Right ventricle myocardium superior (tissue), 1 donor: ENCODE measurements at regions not wholly inside any gene's neighbourhood (a gene's known extent, or its start where the extent isn't known, plus 50 kb on each side); places are given as distances from the start of the nearest gene placed in this dataset.
A peak's percentile ranks its signal among the peaks of the same experiment; 100 is the strongest.
"Not testable (repeated sequence)": the region's sequence is repeated elsewhere in the genome, so short reads cannot be mapped to it uniquely, and the experiment has no call there.

ENCODE experiments used
- ATAC-seq: fragments of 200-7000 bp; cut with Tn5 transposase; one replicate; pipeline ENCODE4 v1.9.1; 2020; ENCODE audit warnings: mild to moderate bottlenecking; ENCODE audit not compliant: poor library complexity
- DNase-seq: peaks from one replicate; pipeline ENCODE4 v3.0.0-alpha.2; 2020
- intact Hi-C: fragments of 100-400 bp; cut with DNase I; formaldehyde crosslinking; loops from one replicate; pipeline ENCODE4 v1.11.2; 2022
- donor health status: DM: no; HTN: yes; CAD: no; lungs with severe emphysema.

- intact Hi-C loops, result no loop called here
- DNase-seq (no peak), ATAC-seq (no peak)
Measured at GRCh38 chr11:72525466-72525865, 91.1 kb upstream of the CLPB start.

GRCh38 chr11:72524711-72525110, 90.4 kb upstream of the CLPB start:
- intact Hi-C loops, result no loop called here
- ATAC-seq, result no peak

GRCh38 chr11:72523991-72524390, 89.7 kb upstream of the CLPB start:
- intact Hi-C loops, result no loop called here
- ATAC-seq, result no peak
- no peak for DNase-seq

More at GRCh38 chr11:72524711-72525110, 90.4 kb upstream of the CLPB start:
- no peak for DNase-seq

DNA sequence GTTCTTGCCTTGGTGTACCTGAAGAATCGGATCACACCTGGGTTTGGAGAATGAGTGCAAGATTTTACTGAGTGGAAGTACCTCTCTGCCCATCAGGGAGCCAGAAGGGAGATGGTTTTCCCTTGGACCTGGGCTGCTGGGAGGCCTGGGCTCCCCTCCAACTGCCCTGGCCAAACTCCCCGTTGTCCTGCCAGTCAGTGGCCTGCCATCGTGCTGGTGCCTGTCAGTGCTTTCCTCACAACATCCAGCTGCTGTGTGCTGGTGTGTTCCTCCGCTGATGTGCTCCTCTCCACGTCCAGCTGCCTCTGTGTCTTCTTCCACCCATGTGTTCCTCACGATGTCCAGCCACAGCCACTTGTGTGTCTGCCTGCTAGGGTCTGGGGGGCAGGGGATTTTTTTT, 87.9 kb upstream of the CLPB start:
- intact Hi-C loops, result no loop called here
- ATAC-seq (peak; percentile 79), DNase-seq (peak; percentile 50)

DNA sequence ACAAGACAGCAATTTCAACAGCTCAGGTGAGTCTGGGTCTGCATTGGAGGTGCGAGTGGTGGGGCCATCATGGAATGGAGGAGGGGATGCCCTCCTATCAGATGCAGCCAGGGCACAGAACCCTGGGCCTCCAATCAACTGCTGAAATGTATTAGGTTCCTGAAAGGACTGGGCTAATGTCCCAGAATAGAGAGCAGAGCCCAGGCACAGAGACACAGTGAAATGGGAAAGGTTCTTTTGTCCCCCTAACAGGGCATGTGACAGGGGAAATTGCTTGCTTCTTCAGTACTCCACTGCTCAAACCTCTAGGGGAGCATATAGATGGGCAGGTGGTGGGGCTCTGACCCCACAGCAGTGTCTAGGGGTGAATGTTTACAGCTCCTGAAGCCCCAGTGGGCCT, 87.3 kb upstream of the CLPB start:
- ATAC-seq, result no peak
- DNase-seq, result no peak
- intact Hi-C loops, result no loop called here

DNA sequence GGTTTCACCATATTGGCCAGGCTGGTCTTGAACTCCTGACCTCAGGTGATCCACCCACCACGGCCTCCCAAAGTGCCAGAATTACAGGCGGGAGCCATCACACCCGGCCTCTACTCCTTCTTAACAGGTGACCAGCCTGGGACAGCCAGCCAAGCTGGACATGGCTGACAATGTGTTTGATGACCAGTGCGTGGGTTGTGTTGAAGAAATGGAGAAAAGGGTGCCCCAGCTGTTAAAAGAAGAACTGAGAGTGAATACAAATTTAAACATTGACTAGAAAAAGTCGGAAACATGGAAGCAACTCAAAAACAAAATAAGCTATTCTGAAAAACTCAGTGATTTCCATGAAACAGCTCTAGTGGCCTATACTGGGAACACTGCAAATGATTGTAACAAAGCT, 86.5 kb upstream of the CLPB start:
- intact Hi-C loops, result no loop called here
- no peak for ATAC-seq
- no peak for DNase-seq

DNA sequence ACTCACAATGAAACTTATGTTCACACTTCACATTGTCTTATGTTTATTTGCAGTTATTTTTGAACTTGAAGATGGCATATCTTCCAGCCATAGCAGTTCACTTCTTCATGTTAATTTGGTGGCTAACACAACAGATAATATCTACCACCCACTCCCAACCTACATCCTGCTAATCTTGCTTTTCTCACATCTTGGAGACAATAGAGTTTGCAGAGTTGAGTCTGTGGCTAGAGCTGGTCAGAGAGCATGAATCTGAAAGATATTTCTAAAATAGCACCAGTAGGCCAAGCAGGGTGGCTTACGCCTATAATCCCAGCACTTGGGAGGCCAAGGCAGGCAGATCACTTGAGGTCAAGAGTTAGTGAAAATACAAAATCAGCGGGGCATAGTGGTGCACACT, 85.6 kb upstream of the CLPB start:
- DNase-seq, intact Hi-C loops, ATAC-seq: not testable (repeated sequence)

DNA sequence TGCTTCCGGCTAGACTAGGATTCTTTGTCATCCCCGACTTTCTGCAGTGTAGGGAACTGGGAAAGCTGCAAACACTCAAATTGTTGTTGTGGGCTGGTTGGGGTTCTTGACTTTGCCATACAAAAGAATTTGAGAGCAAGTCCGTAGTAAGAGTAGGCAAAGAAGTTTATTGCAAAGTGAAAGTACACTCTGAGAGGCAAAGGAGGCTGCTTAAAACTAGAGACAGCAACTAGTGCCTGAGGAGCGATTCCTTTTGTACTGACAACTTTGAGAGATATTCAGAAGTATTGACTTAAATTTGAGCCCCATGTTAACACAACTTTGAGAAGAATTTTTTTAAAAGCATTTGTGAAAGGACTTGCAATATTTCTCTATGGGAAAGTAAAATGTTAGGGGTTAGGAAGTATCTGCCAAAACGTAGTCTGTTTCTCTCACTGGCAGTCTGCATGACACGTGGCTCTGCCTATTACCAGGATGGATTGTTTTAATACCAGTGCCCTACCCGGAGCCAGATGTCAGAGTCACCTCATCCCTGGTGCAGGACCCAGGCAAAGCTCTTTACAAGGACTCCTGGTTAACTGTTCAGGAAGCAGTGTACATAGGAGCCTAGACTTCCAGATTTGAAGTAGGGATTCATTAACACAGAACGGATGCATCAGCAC, 85.0 kb upstream of the CLPB start:
- intact Hi-C loops, result no loop called here
- DNase-seq (no peak), ATAC-seq (peak; percentile 52)

GRCh38 chr11:72514331-72514730, 80.0 kb upstream of the CLPB start:
- DNase-seq (no peak), ATAC-seq (no peak)
- intact Hi-C loops, result no loop called here

DNA sequence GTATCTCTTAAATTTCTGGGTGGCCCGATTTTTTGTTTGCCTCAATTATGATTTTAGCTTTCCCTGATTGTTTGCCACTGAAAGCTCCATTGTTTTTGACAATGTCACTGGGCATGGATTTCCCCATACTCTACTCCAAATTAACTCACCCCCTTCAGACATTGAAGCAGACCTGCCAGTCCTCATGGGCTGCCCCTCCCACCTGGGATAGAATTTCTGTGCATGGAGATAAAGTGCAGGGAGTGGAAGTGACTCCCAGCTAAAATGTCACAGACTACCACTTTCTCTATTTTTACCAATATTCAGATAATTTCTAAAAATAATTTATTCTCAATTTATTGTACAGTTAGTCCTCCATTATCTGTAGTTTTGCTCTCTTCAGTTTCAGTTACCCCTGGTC, 79.1 kb upstream of the CLPB start:
- no peak for DNase-seq
- intact Hi-C loops, result no loop called here
- no peak for ATAC-seq

- ATAC-seq (no peak), DNase-seq (no peak)
- intact Hi-C loops, result no loop called here
Measured at GRCh38 chr11:72512956-72513355, 78.6 kb upstream of the CLPB start.

DNA sequence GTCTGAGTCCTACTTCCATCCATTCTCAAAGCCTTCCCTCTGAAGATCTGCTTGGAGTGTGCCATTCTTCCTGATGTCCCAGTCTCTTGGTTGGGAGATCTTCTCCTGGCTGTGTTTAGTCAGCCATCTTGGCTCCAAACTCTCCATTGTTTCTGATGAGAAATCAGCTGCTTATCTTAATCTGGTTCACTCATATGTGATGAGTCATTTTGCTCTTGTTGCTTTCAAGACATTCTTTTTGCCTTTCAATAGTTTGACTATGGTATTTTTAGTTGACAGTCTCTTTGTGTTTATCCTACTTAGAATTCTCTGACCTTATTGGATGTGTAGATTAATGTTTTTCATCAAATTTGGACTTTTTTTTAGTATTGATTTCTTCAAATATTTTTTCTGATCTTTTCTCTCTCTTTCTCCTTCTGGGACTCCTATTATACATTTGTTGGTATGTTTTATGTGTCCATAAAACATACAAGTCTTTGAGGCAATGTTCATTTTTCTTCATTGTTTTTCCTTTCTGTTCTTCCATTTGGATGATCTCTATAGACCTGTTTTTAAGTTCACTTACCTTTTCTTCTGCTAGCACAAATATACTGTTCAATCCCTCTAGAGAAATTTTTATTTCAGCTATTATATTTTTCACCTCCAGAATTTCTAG, 77.2 kb upstream of the CLPB start:
- no peak for ATAC-seq
- no peak for DNase-seq
- intact Hi-C loops, result no loop called here

- intact Hi-C loops, result no loop called here
- no peak for ATAC-seq
- DNase-seq, result no peak
Measured at GRCh38 chr11:72507050-72507449, 72.7 kb upstream of the CLPB start.

DNA sequence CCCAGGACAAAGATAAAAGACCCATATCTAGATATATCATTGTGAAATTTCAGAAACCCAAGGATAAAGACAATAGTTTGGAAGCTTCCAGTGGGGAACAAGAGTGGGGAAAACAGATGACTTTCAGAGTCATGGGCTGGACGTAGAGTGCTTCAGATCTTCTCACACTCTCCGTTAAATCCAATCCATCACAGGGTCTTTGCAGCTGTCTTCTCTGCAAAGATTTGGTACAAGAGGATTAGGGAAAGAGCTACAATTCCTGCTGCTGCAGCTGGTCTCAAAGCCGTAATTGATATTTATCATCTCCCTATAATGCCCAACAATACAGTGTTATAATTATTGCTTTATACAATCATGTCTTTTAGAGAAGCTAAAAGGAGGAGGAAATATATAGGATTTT, 63.4 kb upstream of the CLPB start:
- ATAC-seq, result no peak
- DNase-seq, result no peak
- intact Hi-C loops, result no loop called here

DNA sequence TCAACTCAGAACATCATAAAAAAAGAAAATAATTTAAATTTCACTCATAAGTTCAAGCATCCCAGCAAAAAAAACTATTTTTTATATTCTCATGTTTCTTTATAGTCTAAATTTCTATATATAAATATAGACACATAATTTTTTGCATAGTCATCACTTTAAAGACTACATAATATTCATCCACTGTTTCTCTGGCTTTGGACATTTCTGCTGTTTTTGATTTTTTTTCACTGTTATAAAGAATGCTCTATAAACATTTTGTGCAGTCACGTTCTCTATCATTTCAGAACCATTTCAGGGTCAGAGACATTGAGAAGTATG, 59.7 kb upstream of the CLPB start:
- intact Hi-C loops, result no loop called here
- ATAC-seq, result no peak
- DNase-seq, result no peak

DNA sequence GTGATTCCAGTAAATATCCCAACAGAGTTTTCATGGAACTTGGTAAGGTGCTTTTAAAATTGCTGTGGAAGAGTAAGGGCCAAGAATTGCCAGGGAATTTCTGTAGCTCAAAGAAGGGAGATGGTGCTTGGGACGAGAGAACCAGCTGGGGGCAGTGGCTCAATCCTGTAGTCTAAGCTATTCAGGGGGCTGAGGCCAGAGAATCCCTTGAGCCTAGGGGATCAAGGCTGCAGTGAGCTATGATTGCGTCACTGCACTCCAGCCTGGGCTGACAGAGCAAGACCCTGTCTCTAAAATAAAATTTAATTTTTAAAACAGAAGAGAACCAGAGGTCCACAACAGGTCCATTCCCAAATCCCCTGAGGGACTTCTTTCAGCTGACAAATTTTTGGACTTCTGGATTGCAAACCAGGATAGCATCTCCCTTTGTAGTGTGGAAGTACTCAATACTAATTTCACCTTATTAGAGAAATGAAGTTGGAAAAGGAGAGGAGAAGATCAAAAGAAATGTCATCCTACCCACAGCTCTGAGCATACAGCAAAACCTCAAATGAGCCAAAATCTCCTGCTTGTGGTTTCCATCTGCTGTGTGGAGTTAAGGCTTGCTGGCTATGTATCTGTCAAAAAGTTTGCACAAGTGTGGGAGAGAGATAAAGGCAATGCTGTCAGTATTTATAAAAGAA, 59.2 kb upstream of the CLPB start:
- intact Hi-C loops, result no loop called here
- DNase-seq (no peak), ATAC-seq (no peak)

DNA sequence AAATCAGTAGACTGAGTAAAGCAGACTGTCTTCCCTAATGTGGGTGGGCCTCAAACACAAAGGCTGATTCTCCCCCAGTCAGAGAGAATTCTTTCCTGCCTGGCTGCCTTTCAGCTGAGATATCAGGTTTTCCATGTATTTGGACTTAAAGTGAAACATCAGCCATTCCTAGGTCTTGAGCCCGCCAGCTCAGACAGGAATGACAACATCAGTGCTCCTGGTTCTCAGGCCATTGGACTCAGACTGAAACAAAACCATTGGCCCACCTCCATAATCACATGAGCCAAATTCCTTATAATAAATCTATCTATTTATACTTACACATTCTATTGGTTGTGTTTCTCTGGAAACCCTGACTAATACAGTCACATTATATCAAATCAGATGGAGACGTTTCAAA, 56.7 kb upstream of the CLPB start:
- DNase-seq, result no peak
- intact Hi-C loops, result no loop called here
- no peak for ATAC-seq
